ENCODE measurements at regions not wholly inside any gene's neighbourhood (a gene's known extent, or its start where the extent isn't known, plus 50 kb on each side); places are given as distances from the start of the nearest gene placed in this dataset.

DNA sequence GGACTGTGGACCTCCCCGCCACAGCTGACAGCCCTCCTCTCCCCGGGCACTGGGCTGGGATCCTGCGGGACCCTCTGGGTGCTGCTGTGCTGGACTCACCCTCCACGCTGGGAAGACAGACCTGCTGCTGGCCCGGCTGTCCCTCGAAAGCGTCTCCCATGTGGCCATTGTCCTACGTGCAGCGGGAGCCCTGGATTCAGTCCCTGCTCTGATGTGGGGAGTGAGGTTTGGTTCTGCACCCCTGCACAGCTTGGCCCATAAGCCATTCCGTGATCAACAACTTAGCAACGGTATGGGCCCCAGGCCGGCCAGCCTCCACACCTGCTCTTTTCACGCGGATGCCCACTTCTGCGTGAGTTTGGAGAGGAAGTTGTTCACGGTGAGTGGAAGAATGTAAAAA, 195.2 kb downstream of the TEX29 start:
- TF ChIP-seq, protein P1, sequence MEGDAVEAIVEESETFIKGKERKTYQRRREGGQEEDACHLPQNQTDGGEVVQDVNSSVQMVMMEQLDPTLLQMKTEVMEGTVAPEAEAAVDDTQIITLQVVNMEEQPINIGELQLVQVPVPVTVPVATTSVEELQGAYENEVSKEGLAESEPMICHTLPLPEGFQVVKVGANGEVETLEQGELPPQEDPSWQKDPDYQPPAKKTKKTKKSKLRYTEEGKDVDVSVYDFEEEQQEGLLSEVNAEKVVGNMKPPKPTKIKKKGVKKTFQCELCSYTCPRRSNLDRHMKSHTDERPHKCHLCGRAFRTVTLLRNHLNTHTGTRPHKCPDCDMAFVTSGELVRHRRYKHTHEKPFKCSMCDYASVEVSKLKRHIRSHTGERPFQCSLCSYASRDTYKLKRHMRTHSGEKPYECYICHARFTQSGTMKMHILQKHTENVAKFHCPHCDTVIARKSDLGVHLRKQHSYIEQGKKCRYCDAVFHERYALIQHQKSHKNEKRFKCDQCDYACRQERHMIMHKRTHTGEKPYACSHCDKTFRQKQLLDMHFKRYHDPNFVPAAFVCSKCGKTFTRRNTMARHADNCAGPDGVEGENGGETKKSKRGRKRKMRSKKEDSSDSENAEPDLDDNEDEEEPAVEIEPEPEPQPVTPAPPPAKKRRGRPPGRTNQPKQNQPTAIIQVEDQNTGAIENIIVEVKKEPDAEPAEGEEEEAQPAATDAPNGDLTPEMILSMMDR (IDR thresholded peaks at IDR 0.05), result no peak
- no peak for TF ChIP-seq POLR2A (IDR thresholded peaks at IDR 0.05)

Measured in ovary (tissue), 3 donors.